ENCODE measurements at regions not wholly inside any gene's neighbourhood (a gene's known extent, or its start where the extent isn't known, plus 50 kb on each side); places are given as distances from the start of the nearest gene placed in this dataset.
"Not testable (repeated sequence)": the region's sequence is repeated elsewhere in the genome, so short reads cannot be mapped to it uniquely, and the experiment has no call there.

DNA sequence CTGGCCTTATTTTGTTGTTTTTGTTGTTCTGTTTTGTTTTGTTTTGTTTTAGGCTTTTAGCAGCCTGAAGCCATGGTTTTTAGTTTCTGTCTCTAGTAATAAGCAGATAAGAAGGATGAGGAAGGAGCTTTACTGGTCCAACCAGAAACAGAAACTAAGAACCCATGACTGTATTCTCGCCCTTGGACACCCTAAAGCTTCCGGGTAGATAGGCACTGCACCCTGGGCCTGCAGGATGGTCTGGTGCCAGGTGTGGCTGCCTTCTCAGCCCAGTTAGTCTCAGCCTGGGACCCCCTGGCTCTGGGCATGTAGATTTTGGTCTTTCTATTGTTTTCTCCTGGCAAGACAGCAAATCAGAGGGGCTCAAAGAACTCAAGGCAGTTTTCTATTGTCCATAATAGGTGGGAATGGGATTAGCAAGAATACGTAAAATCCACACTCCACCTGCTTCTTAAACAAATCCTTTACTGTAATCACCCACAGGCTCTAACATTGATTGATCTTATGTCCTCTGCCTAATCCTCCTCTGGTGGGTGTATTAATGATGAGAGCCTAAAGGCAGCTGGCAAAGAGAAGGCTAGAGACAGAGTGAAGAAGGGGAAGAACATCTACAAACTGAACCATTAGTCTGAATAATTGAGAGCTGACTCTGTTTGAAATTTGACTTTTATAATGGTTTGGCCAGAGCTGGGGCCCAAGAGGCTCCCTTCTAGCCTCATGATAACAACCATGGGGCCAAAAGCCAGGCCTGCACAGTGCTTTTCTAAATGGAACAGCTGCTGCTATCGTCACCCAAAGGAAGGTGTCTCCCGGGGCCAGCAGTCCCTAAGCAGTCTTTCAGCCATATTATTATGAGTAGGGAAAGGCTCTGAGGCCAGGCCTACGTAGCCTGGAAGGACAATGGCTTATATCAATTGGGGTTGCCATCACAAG is 106.8 kb upstream of the ATP1A1 start:
- DNase-seq = no peak

DNA sequence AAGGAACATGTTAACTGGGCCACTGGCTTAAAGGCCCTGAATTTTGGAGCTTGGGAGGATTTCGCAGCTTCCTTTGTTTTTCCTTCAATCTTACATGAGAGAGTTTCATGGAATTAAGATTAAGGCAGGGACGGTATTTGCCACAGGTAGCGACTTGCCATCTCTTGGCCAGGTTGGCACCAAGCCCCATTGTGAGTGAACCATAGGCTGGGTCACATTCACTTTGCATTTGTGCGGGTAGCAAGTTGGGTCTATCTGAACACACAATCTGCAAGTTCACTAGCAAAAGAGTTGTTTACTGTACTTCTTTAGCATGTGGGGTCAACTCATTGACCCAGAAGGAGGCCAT is 106.2 kb upstream of the ATP1A1 start:
- no peak for DNase-seq

DNA sequence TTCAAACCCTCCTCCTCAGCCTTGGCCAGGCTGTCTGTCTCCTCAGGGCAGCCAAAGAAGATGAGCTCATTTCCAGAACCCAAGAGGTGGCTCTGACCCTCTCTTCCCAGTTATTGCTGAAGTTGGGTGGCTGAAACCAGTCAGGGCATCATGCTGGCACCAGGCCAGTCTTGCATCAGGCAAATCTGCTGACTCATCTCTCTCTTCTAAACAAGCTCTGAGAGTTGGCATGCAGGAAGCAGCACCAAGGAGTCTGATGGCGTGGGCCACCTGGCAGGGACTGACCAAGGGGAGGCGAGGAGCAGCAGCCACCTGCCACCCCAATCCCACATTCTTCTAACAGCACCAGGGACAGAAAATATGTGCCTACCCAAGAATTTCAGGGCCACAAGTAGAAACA is 104.8 kb upstream of the ATP1A1 start:
- no peak for DNase-seq

DNA sequence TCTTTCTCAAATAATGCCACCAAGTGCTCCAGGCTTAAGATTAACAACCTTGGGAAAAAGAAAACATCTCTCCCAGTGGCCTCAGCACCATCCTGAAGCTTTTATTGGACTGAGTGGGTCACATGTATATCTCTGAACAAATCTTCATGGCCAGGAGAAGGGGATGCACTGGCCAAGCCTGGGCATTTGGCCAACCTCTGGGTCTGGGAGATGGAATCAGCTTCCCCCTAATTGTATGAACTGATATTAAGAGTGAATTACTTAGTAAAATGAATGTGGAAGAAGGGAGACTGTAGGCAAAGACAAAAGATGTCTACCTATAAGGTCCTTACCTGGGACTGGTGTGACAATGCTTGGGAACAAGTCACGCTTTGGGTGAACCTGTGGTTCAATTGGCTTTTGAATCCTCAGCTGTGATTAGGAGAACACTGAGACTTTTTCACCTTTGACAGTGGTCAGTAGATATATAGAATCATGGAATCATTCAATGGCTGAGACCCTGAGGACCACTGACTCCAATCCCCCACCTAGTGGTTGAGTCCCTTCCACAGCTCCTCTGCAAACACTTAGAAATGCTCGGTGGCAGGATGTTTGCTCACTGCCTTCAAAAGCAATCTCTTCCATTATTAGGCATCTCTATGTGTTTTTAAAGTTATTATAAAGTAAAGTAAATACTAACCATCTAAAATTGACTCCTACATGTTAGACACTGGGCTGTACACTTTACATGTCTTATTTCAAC is 102.6 kb upstream of the ATP1A1 start:
- no peak for DNase-seq

DNA sequence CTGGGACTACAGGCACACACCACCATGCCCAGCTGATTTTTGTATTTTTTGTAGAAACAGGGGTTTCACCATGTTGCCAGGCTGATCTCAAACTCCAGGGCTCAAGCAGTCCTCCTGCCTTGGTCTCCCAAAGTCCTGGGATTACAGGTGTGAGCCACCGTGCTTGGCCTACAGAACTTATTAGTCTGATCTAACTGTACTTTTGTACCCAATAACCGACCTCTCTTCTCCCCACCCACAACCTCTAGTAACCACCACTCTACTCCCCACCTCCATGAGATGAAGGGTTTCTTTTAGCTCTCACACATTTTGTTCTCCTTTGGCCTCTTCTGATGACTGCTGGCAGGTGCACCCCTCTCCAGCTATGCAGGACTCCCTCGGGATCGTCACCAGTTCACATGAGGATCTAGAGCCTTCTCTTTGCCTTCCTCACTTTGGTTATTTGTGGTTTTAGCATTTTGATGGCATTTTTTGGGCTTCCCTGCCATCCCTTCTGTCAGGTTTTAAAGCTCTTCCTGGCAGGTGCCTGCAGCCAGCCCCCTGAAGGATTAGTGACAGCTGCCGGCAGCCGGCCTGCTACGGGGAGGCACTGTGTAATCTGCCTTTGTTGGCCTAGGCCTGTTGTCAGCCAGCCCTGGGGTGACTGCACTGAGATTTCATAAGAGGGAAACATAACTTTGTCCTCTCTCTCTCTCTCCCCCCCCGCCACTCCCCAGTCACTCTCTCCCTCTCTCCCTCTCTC is 99.8 kb upstream of the ATP1A1 start:
- no peak for DNase-seq

DNA sequence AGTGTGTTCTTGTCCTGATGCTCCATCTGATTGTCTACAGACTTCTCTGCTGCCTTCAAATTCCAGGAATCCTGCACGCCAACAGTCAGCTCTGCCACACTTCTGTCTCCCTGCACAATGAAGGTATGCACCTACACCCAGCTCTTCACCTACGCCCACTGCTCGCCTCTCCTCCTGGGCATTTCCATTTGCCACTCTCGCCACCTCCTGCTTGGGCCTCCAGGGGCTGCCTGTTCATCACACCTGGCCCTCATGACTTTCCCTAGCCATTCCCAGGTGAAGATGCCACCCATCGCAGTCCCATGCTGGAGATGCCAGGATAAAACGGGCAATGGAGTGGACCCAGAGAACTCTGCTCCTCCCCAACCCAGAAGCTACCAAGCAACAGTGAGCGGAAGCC is 96.5 kb upstream of the ATP1A1 start:
- no peak for DNase-seq

DNA sequence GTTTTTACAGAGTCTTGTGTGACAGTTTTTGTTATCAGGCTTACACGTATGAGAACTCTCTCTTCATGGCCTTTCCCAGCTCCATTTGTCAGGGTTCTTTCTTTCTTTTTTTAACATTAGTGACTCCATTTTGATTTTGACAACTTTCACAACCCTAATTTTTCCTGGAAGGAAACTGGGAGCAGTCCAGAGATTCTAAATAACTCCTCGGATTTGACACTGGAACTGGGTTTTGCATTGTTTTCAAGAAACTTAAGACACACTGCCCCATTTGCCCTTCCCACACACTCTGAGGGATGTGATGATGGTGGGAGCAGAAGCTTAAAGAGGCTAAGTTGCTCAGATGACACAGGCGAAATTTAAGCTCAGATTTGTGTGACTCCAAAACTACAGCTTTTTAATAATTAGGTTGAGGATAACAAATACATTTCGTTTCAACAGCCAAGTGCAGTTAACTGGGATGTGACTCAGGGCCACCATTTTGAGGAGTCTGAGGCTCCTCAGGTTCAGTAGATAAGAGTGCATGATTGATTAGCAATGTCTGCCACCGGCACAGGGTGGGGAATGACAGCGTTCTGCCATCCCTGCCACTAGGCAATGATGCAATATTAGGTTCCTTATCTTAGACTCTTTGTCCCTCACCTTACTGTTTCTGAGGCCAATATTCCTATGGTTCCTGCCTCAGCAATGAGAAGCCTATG is 95.1 kb upstream of the ATP1A1 start:
- DNase-seq = no peak

DNA sequence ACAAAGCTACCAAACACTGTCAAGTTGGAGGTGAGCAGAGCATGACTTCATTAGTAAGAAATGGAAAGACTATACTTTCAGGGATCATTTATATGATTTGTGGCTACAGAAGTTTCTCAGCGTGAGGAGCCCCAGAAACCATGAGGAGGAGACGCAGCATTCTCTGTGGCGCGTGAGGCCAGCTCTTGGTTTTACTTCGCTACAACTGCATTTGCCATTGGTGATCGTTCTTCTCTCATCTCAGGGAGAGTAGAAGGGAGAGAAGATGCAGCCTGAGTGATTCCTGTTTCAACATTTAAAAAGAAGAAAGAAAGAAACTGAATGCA is 94.5 kb upstream of the ATP1A1 start:
- no peak for DNase-seq

DNA sequence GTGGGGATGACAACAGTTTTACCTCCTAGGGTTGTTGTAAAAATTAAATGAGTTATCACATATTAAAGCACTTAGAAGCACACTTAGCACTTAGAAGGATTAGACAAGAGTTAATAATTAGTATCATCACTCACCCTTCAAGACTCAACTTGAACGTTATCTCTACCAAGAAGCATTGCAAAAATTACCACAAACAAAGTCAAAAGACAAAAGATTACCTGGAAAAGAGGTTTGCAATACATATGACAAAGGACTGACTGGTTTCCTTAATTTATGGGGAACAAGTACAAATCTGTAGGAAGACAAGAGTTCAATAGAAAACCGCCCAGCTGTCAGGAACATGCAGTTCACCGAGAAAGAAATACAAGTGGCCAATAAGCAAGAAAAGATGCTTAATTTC is 93.3 kb upstream of the ATP1A1 start:
- no peak for DNase-seq

DNA sequence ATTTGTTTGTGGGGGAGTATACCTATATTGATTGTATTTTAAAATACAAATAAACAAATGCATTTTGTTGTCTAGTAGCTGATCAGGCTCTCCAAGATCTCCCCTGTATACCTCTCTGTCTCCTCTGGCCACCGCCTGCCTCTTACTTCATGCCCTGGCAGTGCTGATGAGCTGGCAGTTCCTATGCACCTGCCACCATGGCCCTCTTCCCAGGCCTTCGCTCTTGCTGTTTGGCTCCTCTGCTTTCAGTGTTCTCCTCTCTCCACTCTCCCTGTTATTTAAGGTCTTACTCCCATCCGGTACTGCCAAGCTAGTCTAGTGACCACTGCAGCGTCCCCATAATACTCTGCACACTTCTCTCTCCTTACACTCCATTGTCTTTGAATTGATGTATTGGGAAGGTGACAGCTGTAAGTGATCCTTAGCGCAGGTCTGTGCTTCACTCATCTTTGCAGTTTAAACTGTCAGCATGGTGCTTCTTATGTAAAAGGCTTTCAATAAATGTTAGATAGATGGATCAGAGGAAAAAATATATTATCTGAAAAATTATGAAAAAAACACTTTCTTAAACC is 88.1 kb upstream of the ATP1A1 start:
- no peak for DNase-seq

DNA sequence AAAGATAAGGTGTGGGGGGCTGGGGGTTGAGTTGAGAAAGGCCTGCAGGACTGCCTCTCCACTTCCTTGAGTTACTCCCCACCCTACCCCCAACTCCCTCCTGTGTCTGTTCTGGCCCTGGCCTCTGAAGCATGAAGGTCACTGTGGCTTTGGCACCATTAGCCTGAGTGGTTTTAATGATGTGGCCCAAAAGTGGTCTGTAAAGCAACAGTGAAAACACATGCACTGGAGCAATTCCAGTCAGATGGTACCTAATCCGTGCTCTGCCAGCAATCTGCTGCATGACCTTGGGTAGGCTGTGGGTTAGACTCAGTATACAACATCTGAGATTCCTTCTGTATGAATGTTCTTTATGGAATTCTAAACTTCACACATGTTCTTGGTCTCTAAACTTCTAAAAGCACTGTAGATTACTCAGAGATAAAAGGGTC is 86.5 kb upstream of the ATP1A1 start:
- DNase-seq = no peak

DNA sequence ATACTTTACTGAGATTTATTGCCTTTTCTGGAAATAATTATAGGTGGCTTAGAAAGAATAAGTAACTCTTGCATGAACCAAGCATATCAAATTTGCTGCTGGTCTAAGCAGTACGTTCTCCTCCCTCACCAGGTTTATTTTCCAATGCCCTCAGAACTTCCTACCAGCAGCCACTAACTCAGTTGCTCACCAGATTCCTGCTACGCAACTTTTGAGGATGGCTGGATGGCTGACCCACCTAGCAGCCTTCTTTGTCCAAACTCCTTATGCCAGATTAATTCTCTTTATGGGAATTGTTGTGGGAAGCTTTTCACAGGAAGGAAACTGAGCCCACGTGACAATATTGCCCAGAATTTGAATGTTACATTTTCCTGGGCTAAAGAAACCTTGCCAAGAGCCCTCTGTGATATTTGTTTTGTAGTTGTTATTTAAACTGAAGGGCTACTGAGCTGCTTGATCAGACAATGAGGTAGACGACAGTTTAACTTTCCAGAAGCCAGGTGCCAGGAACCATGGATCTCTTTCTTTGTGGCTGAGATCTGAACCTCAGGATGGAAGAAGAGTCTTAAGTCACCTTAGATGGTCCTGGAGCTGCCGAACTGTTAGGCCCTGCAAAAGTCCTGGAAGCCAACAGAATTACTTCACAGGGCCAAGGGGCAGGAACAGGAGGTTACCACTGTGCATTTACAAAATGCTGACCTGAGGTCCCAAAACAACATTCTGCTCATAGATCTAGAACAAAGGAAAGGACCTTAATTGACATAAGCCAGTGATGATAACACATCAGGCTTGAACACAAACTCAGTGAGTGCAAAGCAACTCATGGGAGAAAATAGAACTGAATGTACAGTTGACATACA is 85.5 kb upstream of the ATP1A1 start:
- DNase-seq = no peak

DNA sequence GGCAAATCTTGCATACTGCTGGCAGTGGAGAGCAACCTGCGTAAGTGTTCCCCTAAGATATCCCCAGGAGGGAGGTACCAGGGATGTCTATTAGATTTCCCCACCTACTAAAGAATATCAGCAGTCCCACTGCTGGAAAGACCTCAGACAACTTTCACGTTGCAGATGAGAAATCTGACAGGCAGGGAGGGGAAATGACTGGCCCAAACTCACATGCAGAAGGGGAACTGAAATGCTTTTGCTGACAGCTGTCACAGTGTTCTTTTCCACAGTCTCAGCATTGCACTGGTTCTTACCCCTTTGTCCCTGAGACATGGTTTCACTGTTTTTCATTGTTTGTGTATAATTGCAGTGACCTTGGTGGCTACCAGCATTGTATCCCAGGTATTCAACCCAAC is 84.8 kb upstream of the ATP1A1 start:
- no peak for DNase-seq

DNA sequence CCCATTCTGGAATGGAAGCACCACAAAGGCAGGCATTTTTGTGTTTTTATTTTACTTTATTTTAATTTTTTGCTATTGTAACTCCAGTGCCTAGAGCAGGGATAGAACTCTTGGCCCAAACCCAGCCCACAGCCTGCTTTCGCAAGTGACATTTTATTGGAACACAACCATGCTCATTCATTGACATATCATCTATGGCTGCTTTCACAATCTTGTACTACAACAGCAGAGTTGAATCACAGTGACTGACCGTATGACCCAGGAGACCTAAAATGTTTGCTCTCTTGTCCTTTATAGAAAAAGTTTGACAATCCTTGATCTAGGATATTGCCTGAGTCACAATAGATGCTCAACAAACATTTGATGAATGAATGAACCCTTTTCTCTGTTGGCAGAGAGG is 83.9 kb upstream of the ATP1A1 start:
- no peak for DNase-seq

DNA sequence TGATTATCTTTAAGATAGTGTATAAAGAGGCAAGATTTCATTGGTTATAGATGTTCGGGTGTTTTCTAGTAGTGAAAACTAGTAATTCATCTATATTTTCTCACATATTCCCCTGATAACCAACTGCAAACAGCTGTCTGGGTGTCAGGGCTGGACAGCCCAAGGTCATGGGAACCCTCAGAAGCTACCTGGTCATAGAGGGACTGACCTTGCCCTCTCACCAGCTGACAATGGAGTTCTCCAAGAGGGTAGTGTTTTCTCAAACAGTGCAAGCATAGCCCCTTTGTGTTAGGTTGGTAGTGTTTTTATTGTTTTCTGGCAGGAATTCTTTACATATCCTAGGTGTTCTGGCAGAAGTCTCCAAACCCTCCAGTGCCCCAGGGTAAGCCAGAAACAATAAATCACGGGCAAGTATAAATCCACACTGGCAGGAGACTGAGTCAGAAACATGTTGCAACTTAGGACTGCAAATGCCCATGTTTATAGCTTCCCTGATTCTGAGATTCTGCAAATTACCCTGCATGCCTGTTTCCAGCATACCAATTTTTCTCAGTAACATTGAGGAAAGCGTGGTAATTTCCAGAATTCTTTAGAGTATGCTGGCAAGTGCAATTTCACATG is 82.8 kb upstream of the ATP1A1 start:
- no peak for DNase-seq

DNA sequence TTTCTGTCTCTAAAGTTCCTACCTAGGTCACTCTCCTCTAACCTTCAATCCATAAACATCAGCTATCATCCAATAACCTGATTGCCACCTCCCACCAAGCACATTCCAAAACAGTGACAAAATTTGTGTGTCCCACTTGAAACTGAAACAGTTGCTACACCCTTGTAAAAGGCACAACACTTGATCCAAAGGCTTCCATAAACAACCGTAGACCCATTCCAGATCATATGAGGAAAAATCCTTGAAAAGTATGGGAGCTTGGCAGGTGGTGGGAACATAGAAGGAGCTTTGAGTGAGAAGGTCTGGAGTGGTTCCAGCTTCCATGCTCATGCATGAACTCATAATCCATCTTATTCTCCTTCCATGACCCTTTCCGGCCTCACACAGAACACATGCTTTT is 82.0 kb upstream of the ATP1A1 start:
- DNase-seq = no peak

DNA sequence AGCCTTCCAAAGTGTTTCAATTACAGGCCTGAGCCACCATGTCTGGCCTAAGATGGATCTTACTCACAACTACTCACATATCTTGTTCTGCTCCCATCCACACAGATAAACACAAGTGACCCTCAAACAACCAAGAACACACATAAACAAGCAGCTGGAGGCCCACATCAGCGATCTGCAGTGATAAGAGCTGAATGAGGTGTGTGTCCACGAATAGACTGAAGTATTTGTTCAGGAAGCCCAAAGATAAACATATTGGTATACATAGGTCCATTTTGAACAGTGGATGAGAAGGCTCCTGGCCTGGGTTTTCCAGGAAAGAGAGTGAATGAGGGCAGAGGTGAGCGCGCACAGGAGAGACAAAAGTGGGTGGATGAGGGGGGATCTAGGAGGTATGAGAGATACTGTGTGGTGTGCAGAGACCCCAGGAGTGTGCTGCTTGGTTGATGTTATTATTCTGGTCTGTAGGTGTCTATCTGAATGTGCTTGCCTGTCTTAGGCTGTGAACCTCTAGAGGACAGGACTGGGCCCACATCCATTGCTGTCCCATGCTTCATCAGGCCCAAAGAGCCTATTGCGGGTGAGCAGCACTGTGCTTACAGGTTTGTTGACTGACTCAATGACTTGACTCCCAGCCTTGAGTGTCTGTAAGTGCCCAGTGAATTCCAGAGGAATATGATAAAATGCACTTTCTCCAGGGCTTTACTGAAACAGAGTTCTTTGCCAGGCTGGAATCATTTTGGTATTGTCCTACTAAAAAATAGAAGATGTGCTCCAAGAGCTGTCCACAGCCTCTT is 79.9 kb upstream of the ATP1A1 start:
- DNase-seq = no peak

DNA sequence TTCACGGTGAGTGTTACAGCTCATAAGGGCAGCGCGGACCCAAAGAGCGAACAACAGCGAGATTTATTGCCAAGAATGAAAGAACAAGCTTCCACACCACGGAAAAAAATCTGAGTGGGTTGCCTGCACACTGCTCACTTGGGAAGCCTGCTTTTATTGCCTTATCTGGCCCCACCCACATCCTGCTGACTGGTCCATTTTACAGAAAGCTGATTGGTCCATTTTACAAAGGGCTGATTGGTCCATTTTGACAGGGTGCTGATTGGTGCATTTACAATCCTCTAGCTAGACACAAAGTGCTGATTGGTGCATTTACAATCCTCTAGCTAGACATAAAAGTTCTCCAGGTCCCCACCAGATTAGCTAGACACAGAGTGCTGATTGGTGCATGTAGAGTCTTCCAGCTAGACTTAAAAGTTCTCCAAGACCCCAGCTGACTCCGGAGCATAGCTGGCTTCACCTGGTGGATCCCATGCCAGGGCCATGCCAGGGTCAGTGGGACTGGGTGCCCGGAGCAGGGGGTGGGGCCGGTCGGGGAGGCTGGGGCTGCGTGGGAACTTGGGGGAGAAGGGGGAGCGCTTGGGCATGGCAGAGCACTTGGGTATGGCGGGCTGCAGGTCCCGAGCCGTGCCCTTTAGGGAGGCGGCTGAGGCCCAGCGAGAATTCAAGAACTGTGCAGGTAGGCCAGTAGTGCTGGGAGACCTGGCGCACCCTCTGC is 75.4 kb upstream of the ATP1A1 start:
- no peak for DNase-seq

DNA sequence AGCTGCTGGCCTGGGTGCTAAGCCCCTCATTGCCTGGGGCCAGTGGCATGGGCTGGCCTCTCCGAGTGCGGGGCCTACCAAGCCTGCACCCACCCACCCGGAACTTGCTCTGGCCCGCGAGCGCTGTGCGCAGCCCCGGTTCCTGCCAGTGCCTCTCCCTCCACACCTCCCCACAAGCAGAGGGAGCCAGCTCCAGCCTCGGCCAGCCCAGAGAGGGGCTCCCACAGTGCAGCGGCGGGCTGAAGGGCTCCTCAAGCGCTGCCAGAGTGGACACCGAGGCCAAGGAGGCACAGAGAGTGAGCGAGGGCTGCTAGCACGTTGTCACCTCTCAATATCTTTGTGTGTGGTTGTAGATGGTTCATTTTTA is 74.8 kb upstream of the ATP1A1 start:
- DNase-seq = not testable (repeated sequence)

DNA sequence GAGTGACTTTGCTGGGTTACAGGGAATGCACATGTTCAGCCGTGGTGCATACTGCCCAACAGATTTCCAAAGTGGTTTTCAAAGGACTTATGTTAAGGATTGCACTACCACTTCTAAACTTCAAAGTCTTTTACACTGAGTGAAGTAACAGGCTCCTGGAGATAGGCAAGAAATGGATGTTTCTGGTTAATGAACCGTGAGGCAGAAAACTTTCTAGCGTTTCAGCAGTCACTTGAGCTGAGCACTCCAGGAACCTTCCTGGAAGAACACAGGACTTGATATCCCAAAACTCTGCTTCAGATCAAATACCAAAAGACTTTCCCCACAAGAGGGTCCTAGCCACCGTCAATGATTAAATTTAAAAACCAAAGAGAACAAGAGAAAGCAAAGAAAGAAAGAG is 74.3 kb upstream of the ATP1A1 start:
- DNase-seq = no peak
